HL-60/S4 treated with retinoic acid at 250 ng/mL for 4 days and 3 days (cell line): ENCODE measurements at regions not wholly inside any gene's neighbourhood (a gene's known extent, or its start where the extent isn't known, plus 50 kb on each side); places are given as distances from the start of the nearest gene placed in this dataset.
"Not testable (repeated sequence)": the region's sequence is repeated elsewhere in the genome, so short reads cannot be mapped to it uniquely, and the experiment has no call there.

Experiments used
- in situ Hi-C: fragments of 300-500 bp; cut with MboI; formaldehyde crosslinking; loops from 2 replicates; pipeline ENCODE4 v1.7.0; 2022; ENCODE audit warnings: low sequenced_read_pairs

- in situ Hi-C loops, result no loop called here
Measured at GRCh38 chr10:118944959-118945633, 84.4 kb upstream of the NANOS1 start.

GRCh38 chr10:118948786-118949185 lies 80.7 kb upstream of the NANOS1 start:
- in situ Hi-C loops, result no loop called here

- in situ Hi-C loops, result no loop called here
Measured at GRCh38 chr10:118950190-118950680, 79.3 kb upstream of the NANOS1 start.

DNA sequence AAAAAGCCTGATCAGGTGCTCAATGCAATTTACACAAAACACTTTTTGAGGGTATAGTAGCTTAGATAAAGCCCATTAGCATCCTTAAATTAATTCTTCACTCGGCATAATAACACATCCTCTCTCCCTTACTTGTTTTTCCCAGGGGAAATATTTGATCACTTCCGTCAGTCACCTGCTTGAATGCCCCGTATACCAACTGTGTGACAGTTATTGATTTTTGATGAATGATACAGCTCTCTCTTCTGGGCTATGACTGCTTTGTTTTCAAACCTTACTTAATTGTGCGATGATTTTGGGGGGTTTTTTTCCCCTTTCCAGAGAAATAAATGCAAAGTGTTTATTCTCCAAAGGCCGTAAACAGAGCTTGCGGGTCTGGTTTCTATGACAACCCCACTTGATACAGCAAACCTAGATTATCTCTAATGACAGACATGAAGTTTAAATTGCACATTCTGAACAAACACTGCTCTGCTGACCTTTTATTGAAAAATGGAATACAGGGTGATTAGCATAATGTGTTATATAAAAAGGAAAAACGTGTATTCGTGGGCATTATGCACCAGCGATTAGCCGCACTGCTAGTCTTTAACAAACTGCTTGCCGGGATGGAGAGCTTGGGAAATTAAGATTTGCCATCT lies 78.4 kb upstream of the NANOS1 start:
- in situ Hi-C loops, result no loop called here

DNA sequence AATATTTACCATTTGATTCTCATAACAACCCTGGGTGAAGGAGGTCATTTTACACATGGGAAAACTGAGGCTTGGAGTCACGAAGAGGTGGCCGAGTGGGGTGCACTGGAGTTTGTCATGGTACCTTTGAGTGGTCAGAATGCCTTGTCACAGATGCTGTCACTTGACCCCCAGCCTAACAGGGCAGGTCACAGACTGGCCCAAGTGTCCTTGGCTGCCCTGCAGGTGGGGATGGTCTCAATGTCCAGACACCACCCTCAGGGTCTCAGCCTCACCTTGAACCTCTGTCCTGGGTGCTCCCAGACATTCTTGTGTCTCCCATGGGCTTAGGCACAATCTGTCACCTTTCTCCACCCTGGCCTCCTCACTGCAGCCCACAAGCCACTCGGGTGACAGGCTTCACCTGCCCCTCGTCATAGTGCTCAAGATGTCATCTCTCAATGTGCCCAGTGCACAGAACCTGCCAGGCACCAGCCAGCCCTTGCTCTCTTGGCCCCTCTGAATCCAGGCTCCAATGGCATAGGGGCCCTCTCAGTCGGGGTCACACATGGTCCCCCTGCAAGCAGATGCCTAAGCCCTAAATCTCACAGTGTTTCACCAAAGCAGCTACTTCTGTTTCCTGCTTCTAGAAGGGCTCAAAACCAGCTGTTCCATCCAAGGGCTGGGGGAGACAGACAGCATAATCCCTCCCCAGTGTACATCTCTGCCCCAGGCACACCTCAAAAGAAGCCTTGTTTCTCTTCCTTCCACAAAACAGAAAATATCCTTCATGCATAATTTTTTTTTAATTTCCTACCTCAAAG lies 76.8 kb upstream of the NANOS1 start:
- in situ Hi-C loops, result no loop called here

DNA sequence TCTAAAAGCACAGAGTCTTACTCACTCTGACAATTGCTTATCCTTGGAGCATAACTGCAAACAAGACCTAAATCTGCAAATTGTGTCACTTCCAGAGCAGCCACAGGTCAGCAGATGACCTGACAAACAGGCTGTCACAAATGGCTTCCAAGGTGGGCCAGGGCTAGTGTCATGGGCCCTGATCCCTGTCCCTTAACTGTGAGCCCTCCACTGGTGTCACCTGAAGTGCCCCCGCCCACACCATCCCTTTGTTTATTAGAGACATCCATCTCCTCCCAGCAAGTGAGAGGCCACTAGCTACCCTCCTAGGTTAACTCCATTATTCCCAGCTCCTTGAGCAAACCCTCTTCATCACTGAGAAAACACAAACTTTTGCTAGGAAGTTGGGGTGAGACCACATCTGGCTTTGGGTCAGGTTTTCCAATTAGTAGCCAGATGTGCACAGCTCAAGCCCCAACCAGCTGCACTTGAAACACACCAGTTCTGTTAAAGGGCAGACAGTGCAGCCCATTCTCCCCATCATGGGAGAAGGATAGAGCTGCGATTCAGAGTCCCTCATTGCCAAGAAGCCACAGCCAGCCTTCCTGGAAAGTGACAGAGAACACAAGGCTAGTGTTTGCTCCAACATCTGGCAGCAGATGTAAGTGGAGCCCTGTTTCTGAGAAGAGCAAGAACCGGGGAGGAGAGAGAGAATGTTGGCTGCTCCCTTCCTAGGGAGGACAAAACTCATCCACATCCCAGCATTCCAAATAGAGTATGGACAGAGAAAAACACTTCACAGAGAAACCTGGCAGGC lies 75.7 kb upstream of the NANOS1 start:
- in situ Hi-C loops, result no loop called here

- in situ Hi-C loops, result no loop called here
Measured at GRCh38 chr10:118955531-118955930, 74.0 kb upstream of the NANOS1 start.

DNA sequence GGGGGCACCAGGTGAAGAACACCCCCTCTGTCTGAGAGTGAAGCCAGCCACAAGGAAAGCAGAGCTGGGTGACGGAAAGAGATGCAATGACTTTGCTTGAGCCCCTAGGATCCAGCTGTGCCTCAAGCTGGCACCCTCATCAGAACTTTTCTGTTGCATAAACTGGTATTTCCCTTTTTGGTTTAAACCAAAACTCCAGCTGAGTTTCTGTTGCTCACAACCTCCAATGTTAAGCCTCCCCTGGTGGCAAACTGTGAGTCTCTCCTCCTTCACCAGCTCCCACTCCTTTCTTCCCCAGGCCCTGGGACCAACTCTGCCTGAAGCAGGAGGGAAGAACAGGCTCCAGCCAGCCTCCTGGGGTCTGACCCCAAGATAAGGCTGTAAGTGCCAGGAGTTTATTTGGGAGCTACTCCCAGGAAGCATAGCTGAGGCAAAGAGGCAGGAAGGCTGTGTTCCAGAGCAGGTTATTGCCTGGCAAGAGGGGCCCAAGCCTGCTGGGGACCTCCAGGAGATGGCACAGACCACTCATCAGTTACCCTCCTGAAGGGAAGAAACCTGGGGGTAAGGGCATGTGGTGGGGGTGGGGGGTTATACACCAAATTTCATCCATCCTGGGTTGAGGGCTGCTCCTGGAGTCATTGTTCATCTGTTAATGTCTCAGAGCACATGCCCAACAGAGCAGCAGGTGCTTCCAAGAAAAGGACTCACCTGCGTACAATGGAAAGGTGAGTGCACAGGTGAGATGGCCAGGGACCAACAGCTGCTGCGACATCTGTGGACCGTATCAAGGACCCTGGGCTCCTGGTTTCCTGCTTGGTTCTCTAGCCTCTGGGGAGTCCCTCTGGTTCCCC lies 73.3 kb upstream of the NANOS1 start:
- in situ Hi-C loops, result no loop called here

DNA sequence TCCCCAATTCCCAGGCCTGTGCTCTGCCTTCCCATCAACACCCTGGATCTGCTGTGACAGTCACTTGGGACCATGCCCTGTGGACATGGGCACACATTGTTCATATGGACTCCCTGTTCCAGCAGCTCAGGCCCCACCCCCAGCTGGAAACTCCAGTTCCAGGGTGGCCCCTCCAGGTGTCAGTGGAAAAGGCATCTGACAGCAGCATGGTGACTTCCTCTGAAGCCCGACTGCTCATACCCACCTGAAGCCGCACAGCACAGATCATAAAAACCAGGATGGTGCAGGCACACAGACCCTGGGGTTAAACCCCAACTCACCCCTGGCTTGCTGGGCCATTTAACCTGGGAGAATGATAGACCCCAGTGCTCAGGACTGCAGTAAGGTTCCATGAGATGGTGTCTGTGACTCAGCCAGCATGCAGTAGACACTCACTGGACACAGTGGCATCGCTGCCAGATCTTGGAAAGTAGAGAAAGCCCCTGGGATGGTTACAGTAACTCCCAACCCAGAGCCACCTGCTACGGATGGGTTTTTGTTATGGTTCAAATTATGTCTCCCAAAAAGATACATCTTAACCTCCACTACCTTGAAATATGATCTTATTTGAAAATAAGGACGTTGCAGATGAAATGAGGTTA lies 72.6 kb upstream of the NANOS1 start:
- in situ Hi-C loops, result no loop called here

GRCh38 chr10:118957443-118957825 lies 72.1 kb upstream of the NANOS1 start:
- in situ Hi-C loops, result no loop called here

DNA sequence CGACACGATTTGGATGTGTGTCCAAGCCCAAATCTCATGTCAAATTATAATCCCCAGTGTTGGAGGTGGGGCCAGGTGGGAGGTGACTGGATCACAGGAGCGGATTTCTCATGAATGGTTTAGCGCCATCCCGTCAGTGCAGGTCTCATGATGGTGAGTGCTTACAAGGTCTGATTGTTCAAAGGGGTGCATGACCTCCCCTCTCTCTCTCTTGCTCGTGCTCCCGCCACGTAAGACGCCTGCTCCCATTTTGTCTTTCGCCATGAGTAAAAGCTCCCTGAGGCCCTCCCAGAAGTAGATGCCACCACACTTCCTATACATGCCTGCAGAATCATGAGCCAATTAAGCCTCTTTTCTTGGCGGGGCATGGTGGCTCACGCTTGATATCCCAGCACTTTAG lies 71.5 kb upstream of the NANOS1 start:
- in situ Hi-C loops, result no loop called here

- in situ Hi-C loops, result no loop called here
Measured at GRCh38 chr10:118958559-118958958, 71.0 kb upstream of the NANOS1 start.

DNA sequence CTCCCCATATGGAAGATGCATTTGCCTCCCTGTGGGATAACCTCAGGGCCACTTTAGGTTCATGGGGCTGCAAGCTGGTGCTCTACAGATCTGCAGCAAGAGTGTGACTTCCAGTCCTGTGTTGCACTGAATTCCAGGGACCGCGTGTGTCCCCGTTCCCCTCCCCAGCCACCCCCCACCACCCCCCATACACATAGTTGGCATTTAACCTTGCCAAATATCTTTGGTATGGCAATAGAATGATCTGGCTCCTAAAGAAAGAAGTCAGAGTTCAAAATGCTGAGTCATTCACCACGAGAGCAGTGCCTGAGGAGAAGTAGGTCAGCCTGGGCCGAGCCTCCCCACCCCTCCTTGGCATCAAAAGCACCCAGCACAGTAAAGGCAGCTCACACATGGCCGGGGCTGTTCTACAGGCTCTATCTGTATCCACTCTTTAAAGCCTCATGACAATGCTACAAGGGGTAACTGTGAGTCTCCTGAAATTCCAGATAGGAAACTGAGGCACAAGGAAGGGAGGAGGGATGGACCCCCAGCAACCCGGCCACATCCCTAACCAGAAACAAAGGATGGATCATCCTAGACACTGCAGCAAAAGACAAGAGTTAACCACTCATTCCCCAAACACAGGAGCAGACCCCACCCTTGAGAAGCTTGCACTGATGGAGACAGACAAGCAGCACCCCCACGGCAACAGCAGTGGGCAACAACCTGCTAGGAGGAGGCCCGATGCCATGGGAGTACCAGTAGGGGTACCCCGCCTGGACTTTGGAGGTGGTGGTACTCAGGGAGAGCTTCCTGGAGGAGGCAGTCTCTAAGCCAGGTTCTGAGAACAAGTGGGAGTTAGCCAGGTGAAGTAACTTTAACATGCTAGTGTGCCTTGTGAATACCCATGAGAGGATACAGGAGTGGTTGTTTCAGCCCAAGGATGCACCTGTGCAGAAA lies 70.3 kb upstream of the NANOS1 start:
- in situ Hi-C loops, result no loop called here

DNA sequence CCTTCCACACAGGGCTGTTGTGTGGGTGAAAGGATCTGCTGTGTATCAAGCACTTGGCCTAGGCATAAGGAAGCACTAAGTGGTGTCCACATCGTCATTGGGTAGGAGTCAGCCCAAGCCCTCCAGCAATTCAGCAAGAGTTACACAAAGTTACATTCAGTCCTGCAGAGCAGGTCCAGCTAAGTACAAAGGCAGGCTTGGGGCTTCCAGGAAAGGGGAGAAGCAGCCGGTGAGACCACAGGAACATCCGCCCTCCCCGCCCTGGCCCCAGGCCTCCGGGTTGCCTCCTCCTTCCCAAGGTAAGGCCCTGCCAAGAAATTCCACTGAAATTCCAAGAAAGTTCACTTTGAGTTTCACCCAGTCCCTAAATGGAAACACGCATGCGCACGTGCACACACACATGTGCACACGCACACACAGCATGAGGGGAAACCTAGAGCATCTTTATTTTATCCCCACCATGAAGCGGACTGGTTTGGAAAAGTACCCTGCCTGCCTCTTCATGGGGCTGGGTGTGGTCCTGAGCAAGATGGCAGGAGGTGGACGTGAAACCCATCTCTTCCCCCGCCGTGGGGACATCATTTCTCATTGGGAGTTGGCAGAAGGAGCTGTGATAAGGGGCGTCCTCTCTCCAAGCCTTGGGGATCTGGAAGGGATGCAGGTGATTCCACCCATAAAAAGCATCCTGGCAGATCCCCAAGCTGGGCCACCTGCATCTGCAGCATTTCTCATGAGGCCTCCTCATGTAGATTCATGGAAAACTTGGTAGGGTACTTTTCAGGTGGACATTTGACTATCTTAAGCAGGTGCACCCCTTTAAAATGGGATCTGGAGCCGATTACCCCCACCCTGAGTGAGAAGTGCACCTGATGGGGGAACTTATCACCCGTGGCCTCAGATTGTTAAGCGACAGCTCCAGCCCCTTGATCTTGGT lies 69.1 kb upstream of the NANOS1 start:
- in situ Hi-C loops, result no loop called here

DNA sequence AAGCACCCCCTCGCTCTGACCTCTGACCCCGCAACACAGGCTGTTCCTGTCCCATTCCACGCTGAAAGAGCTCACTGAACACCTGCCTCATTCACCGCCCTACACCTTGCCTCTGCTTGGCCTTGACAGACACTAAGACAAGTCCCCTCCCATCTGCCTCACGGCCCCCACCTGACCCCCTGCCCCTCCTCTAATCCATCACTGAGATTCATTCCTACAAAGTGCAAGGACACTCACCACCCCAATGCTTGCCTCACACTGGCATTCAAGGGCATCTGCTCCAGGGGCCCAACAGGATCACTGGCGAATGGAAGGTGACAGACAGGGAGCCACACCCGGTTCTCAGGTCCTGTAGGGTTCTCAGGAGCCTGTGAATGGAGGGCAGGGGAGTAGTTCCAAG lies 68.1 kb upstream of the NANOS1 start:
- in situ Hi-C loops, result no loop called here

DNA sequence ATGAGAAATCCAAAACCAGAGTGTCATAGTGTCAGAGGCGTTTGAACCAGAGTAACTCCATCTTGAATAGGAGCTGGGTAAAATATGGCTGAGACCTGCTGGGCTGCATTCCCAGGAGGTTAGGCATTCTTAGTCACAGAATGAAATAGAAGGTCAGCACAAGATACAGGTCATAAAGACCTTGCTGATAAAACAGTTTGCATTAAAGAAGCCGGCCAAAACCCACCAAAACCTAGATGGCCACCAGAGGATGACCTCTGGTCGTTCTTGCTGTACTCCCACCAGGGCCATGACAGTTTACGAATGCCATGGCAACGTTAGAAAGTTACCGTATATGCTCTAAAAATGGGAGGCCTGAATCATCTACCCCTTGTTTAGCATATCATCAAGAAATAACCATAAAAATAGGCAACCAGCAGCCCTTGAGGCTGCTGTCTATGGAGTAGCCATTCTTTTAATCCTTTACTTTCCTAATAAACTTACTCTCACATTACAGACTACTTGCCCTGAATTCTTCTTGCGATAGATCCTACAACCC lies 67.1 kb upstream of the NANOS1 start:
- in situ Hi-C loops, result not testable (repeated sequence)

DNA sequence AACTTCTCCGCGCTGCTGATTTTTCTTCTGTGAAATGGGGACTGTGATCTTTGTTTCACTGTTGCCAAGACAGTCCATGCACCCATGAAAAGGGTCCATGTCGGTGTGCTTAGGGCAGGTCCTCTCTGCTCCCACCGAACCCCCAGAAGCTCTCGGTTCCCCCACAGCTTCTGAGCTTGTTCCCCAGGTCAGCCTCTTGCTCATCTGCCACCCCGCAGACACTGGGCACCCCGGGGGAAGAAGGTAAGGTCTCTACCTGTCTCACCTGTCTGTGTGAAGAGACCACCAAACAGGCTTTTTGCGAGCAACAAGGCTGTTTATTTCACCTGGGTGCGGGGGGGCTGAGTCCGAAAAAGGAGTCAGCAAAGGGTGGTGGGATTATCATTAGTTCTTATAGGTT lies 66.2 kb upstream of the NANOS1 start:
- in situ Hi-C loops, result no loop called here
